HepG2 (cell line): ENCODE measurements at regions not wholly inside any gene's neighbourhood (a gene's known extent, or its start where the extent isn't known, plus 50 kb on each side); places are given as distances from the start of the nearest gene placed in this dataset.

Experiments used
- ATAC-seq: fragments of 200-7000 bp; cut with Tn5 transposase; 3 replicates; pipeline ENCODE4 v1.9.1; 2020; ENCODE audit warnings: mild to moderate bottlenecking, moderate library complexity
- BruUV-seq: library from RNA; stranded (reverse); fragments of 400-500 nt; replicated peaks from 2 replicates; lab custom pipeline; 2021; lab: Mats Ljungman, UMichigan
- CTCF ChIA-PET: fragments of 300-600 bp; formaldehyde crosslinking; extraction: SDS; loops from one replicate; lab custom pipeline; 2021; ENCODE audit warnings: low total read pairs, inconsistent platforms, low intra/inter-chr PET ratio; lab: Yijun Ruan, JAX
- POLR2A ChIA-PET: fragments of 350-600 bp; sonication (Branson Sonifier 250); formaldehyde crosslinking; loops from one replicate; lab custom pipeline; 2020; ENCODE audit warnings: antibody characterized with exemption, inconsistent platforms; lab: Yijun Ruan, JAX
- DNase-seq: peaks from one replicate; pipeline ENCODE4 v3.0.0-alpha.2; 2015; ENCODE audit warnings: low spot score
- FAIRE-seq: peaks from 3 replicates; lab custom pipeline; 2011; peaks lifted over from hg19 to GRCh38; lab: Jason Lieb, UNC
- H2AFZ ChIP-seq: one replicate; pipeline ENCODE4 v1.6.1; 2011; ENCODE audit warnings: low read length, inconsistent platforms
- H3K27ac ChIP-seq: fragments of 300-600 bp; 3 replicates; pipeline ENCODE4 v1.8.0; 2011; ENCODE audit warnings: mixed run types, mild to moderate bottlenecking, mixed read lengths, low read length, inconsistent platforms; ENCODE audit not compliant: insufficient read depth; ENCODE audit errors: extremely low read length
- H3K27me3 ChIP-seq, 2 experiments: fragments of 200-600 bp in 1 of 2; 2 replicates in 1 of 2; 3 replicates in 1 of 2; pipeline versions ENCODE4 v1.6.0 to v1.8.0; 2011; ENCODE audit warnings: low read length in 2 of 2, mild to moderate bottlenecking in 2 of 2, moderate library complexity in 2 of 2, inconsistent platforms in 1 of 2; ENCODE audit not compliant: insufficient read depth in 2 of 2, control insufficient read depth in 1 of 2
- H3K36me3 ChIP-seq, 2 experiments: fragments of 200-600 bp in 1 of 2; replicated peaks in 1 of 2; 2 replicates in 1 of 2; 3 replicates in 1 of 2; pipeline versions ENCODE4 v1.5.1 to v1.8.0; 2011; ENCODE audit warnings: low read length in 2 of 2, inconsistent platforms in 1 of 2; ENCODE audit not compliant: insufficient read depth in 2 of 2, control insufficient read depth in 1 of 2
- H3K4me1 ChIP-seq: 2 replicates; pipeline ENCODE4 v1.5.1; 2012; ENCODE audit warnings: low read length, inconsistent platforms; ENCODE audit not compliant: insufficient read depth
- H3K4me2 ChIP-seq: 2 replicates; pipeline ENCODE4 v1.6.0; 2011; ENCODE audit warnings: low read depth, low read length, inconsistent platforms
- H3K4me3 ChIP-seq, 3 experiments: fragments of 200-600 bp in 1 of 3; sonication (generic), shearing (Covaris generic) in 1 of 3; replicated peaks in 1 of 3; 2 replicates each; pipeline ENCODE4 v1.5.1; 2011 to 2016; ENCODE audit warnings: low read length in 3 of 3, inconsistent platforms in 2 of 3, low read depth in 2 of 3, mild to moderate bottlenecking in 2 of 3, control low read depth in 1 of 3, mixed read lengths in 1 of 3; ENCODE audit not compliant: insufficient read depth in 1 of 3
- H3K79me2 ChIP-seq: one replicate; pipeline ENCODE4 v1.6.1; 2011; ENCODE audit warnings: low read length, inconsistent platforms; ENCODE audit not compliant: insufficient read depth
- H3K9ac ChIP-seq: 2 replicates; pipeline ENCODE4 v1.6.0; 2011; ENCODE audit warnings: mild to moderate bottlenecking, low read depth, low read length, inconsistent platforms; ENCODE audit not compliant: insufficient read depth
- H3K9me3 ChIP-seq: 2 replicates; pipeline ENCODE4 v1.5.1; 2012; ENCODE audit warnings: mild to moderate bottlenecking, low read length
- H4K20me1 ChIP-seq: 2 replicates; pipeline ENCODE4 v1.6.0; 2011; ENCODE audit warnings: inconsistent platforms, mild to moderate bottlenecking, low read length, moderate library complexity; ENCODE audit not compliant: insufficient read depth
- CSRNP2 ChIP-seq: sonication (generic); formaldehyde crosslinking; conservative IDR thresholded peaks from 2 replicates; pipeline ENCODE4 v1.8.0; 2022; ENCODE audit warnings: low read depth, missing genetic modification reagents
- FLYWCH1 ChIP-seq: sonication (generic); formaldehyde crosslinking; IDR thresholded peaks from 2 replicates; pipeline ENCODE4 v1.8.1; 2023; ENCODE audit warnings: mild to moderate bottlenecking, missing genetic modification reagents
- FOXK2 ChIP-seq: fragments of 450-650 bp; IDR thresholded peaks from 2 replicates; pipeline ENCODE4 v1.6.1; 2016
- HNF1B ChIP-seq: sonication (generic); formaldehyde crosslinking; IDR thresholded peaks from 2 replicates; pipeline ENCODE4 v1.5.1; 2020; ENCODE audit warnings: mild to moderate bottlenecking, moderate library complexity, missing genetic modification reagents
- HNF4A ChIP-seq: sonication (generic); formaldehyde crosslinking; IDR thresholded peaks from 2 replicates; pipeline ENCODE4 v1.4.0; 2020; ENCODE audit warnings: missing genetic modification reagents
- MBD4 ChIP-seq: IDR thresholded peaks from 2 replicates; pipeline ENCODE4 v1.6.1; 2012; ENCODE audit warnings: low read length, inconsistent platforms, borderline replicate concordance
- MIER3 ChIP-seq: IDR thresholded peaks from 2 replicates; pipeline ENCODE4 v1.6.1; 2016; ENCODE audit warnings: missing compliant biosample characterization, borderline replicate concordance
- MYPOP ChIP-seq: sonication (generic); formaldehyde crosslinking; IDR thresholded peaks from 2 replicates; pipeline ENCODE4 v1.8.1; 2023; ENCODE audit warnings: mild to moderate bottlenecking, moderate library complexity, missing genetic modification reagents
- PITX1 ChIP-seq: sonication (generic); formaldehyde crosslinking; IDR thresholded peaks from 2 replicates; pipeline ENCODE4 v1.5.1; 2020; ENCODE audit warnings: mild to moderate bottlenecking, missing genetic modification reagents
- REST ChIP-seq, 2 experiments: IDR thresholded peaks; 2 replicates each; pipeline ENCODE4 v1.6.1; 2011 to 2012; ENCODE audit warnings: low read length in 2 of 2, borderline replicate concordance in 1 of 2, low read depth in 1 of 2, mild to moderate bottlenecking in 1 of 2, moderate library complexity in 1 of 2
- TP53 ChIP-seq: sonication (generic); formaldehyde crosslinking; conservative IDR thresholded peaks from 2 replicates; pipeline ENCODE4 v1.4.0; 2020; ENCODE audit warnings: missing genetic modification reagents
- U2AF2 ChIP-seq: fragments of 200-400 bp; formaldehyde crosslinking; IDR thresholded peaks from 2 replicates; pipeline ENCODE4 v1.6.1; 2017; ENCODE audit warnings: low read depth, mild to moderate bottlenecking, low read length
- ZNF17 ChIP-seq: sonication (generic); formaldehyde crosslinking; IDR thresholded peaks from 2 replicates; pipeline ENCODE4 v1.5.0; 2020; ENCODE audit warnings: mild to moderate bottlenecking, missing genetic modification reagents
- WGBS: methylation state at CpG from one replicate; pipeline ENCODE4 v1.1.6; 2017; ENCODE audit warnings: low lambda C conversion rate; 5-methylcytosine and 5-hydroxymethylcytosine counted together
- in situ Hi-C: cut with HindIII; loops from 2 replicates; pipeline ENCODE4 v1.10.0; 2017; ENCODE audit warnings: low pct_unique_long_range_greater_than_20kb; ENCODE audit not compliant: extremely low pct_ligation_motif_present
- intact Hi-C: fragments of 100-400 bp; cut with micrococcal nuclease; formaldehyde crosslinking; loops from one replicate; pipeline ENCODE4 v1.10.0; 2022; ENCODE audit not compliant: unreplicated experiment
- TF ChIP-seq, protein P1 (sequence below): sonication (generic); formaldehyde crosslinking; IDR thresholded peaks from 2 replicates; pipeline ENCODE4 v1.4.0; 2020; ENCODE audit warnings: missing genetic modification reagents, low read depth, mild to moderate bottlenecking, borderline replicate concordance
- TF ChIP-seq, protein P2 (sequence below), 2 experiments: sonication (generic) in 1 of 2; formaldehyde crosslinking in 1 of 2; IDR thresholded peaks; 2 replicates each; pipeline versions ENCODE4 v1.4.0 to v1.6.1; 2018 to 2020; ENCODE audit warnings: missing genetic modification reagents in 2 of 2, borderline replicate concordance in 1 of 2, low read depth in 1 of 2, mild to moderate bottlenecking in 1 of 2, missing biosample characterization in 1 of 2

DNA sequence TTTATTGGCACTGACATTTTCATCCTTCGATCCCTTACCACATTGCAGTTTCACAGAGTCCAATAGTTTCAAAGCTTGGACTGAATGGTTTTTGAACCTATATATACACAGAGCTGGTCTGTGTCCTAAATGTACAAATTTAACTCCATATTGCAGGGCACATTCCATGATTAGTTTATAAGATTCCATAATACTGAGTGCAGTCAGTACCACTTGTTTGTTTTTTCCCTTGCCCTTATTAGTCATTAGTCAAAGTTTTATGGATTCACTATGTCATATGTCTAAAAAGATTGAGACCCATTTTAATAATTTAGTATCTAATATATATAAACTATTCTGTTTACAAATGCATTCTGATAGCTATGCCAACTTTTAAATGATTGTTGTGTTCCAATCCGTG is 654.8 kb upstream of the MEF2C start:
- H3K4me2 ChIP-seq, result no peak overlapping the region
- H3K36me3 ChIP-seq, result no peaks in the 10 kb centered on the region
- CTCF ChIA-PET, result no interaction called here
- H3K9me3 ChIP-seq, result no peaks in the 10 kb centered on the region
- in situ Hi-C loops (no loop called here), intact Hi-C loops (no loop called here)
- H3K79me2 ChIP-seq, result no peaks in the 10 kb centered on the region
- FAIRE-seq (no peak), DNase-seq (no peak), ATAC-seq (no peak)
- POLR2A ChIA-PET, result no interaction called here
- no peak overlapping the region for H3K4me3 ChIP-seq
- BruUV-seq, result no TSS peak
- H3K9ac ChIP-seq, result no peak overlapping the region
- no peaks in the 10 kb centered on the region for H3K27me3 ChIP-seq
- 24% methylated on average over 2 of the region's 2 CpGs for WGBS
- H3K27ac ChIP-seq, result no peak overlapping the region
- H2AFZ ChIP-seq, result no peak overlapping the region
- no peaks in the 10 kb centered on the region for H4K20me1 ChIP-seq
- no peaks in the 10 kb centered on the region for H3K4me1 ChIP-seq
- no peak for TF ChIP-seq REST (IDR thresholded peaks at IDR 0.05; ENCODE audit: borderline replicate concordance in 1 of 2, low read depth in 1 of 2, low read length in 2 of 2)
- TF ChIP-seq ZNF17 (CRISPR knock-in tag), result no peak
- TF ChIP-seq TP53 (CRISPR knock-in tag), result no peak
- no peak for TF ChIP-seq MBD4
- TF ChIP-seq HNF1B (CRISPR knock-in tag), result no peak
- no peak for TF ChIP-seq CSRNP2 (CRISPR knock-in tag)
- no peak for TF ChIP-seq FLYWCH1 (CRISPR knock-in tag)
- no peak for TF ChIP-seq PITX1 (CRISPR knock-in tag)
- TF ChIP-seq MYPOP (CRISPR knock-in tag), result no peak
- TF ChIP-seq U2AF2, result no peak
- TF ChIP-seq, protein P1, sequence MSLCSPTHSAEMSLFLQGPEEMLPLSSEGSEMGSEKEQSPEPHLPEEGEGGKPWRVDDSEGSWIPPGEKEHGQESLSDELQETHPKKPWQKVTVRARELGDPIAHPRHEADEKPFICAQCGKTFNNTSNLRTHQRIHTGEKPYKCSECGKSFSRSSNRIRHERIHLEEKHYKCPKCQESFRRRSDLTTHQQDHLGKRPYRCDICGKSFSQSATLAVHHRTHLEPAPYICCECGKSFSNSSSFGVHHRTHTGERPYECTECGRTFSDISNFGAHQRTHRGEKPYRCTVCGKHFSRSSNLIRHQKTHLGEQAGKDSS (CRISPR knock-in tag), result no peak
- no peak for TF ChIP-seq HNF4A (CRISPR knock-in tag)
- TF ChIP-seq, protein P2, sequence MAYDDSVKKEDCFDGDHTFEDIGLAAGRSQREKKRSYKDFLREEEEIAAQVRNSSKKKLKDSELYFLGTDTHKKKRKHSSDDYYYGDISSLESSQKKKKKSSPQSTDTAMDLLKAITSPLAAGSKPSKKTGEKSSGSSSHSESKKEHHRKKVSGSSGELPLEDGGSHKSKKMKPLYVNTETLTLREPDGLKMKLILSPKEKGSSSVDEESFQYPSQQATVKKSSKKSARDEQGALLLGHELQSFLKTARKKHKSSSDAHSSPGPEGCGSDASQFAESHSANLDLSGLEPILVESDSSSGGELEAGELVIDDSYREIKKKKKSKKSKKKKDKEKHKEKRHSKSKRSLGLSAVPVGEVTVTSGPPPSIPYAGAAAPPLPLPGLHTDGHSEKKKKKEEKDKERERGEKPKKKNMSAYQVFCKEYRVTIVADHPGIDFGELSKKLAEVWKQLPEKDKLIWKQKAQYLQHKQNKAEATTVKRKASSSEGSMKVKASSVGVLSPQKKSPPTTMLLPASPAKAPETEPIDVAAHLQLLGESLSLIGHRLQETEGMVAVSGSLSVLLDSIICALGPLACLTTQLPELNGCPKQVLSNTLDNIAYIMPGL (CRISPR knock-in tag; IDR thresholded peaks at IDR 0.05; ENCODE audit: borderline replicate concordance in 1 of 2, low read depth in 1 of 2), result no peak
- TF ChIP-seq FOXK2, result no peak
- no peak for TF ChIP-seq MIER3
